MM.1S (cell line): ENCODE measurements at regions not wholly inside any gene's neighbourhood (a gene's known extent, or its start where the extent isn't known, plus 50 kb on each side); places are given as distances from the start of the nearest gene placed in this dataset.

Source experiments
- DNase-seq: peaks from one replicate; pipeline ENCODE4 v3.0.0-alpha.2; 2015
- H2AFZ ChIP-seq: fragments of 300-600 bp; sonication (generic); 2 replicates; pipeline ENCODE4 v1.6.0; 2016; ENCODE audit warnings: antibody characterized with exemption, low read length
- H3F3A ChIP-seq: fragments of 300-600 bp; sonication (generic); 2 replicates; pipeline ENCODE4 v1.6.1; 2016; ENCODE audit warnings: mild to moderate bottlenecking, antibody characterized with exemption, low read length, moderate library complexity, mixed read lengths; ENCODE audit not compliant: insufficient read depth
- H3K27ac ChIP-seq: fragments of 300-600 bp; sonication (generic); 2 replicates; pipeline ENCODE4 v1.5.1; 2016; ENCODE audit warnings: mild to moderate bottlenecking, low read length
- H3K27me3 ChIP-seq: fragments of 300-600 bp; sonication (generic); replicated peaks from 2 replicates; pipeline ENCODE4 v1.6.0; 2016; ENCODE audit warnings: low read length; ENCODE audit not compliant: insufficient read depth
- H3K36me3 ChIP-seq: fragments of 300-600 bp; sonication (generic); replicated peaks from 2 replicates; pipeline ENCODE4 v1.6.1; 2016; ENCODE audit warnings: mild to moderate bottlenecking, low read length, mixed read lengths; ENCODE audit not compliant: insufficient read depth
- H3K4me1 ChIP-seq: fragments of 300-600 bp; sonication (generic); 2 replicates; pipeline ENCODE4 v1.6.1; 2016; ENCODE audit warnings: low read length, mixed read lengths
- H3K4me2 ChIP-seq: fragments of 300-600 bp; sonication (generic); 2 replicates; pipeline ENCODE4 v1.6.0; 2016; ENCODE audit warnings: low read depth, low read length
- H3K4me3 ChIP-seq: fragments of 300-600 bp; sonication (generic); 2 replicates; pipeline ENCODE4 v1.5.1; 2016; ENCODE audit warnings: low read length, mixed read lengths
- H3K79me2 ChIP-seq: fragments of 300-600 bp; sonication (generic); 2 replicates; pipeline ENCODE4 v1.6.1; 2016; ENCODE audit warnings: mixed run types, low read length, mixed read lengths
- H3K9ac ChIP-seq: fragments of 300-600 bp; sonication (generic); 2 replicates; pipeline ENCODE4 v1.6.1; 2016; ENCODE audit warnings: low read length, mixed read lengths
- H3K9me2 ChIP-seq: fragments of 300-600 bp; sonication (generic); replicated peaks from 2 replicates; pipeline ENCODE4 v1.6.1; 2016; ENCODE audit warnings: mild to moderate bottlenecking, low read length, mixed read lengths; ENCODE audit not compliant: insufficient read depth
- H3K9me3 ChIP-seq: fragments of 300-600 bp; sonication (generic); replicated peaks from 2 replicates; pipeline ENCODE4 v1.6.1; 2016; ENCODE audit warnings: mild to moderate bottlenecking, low read length, mixed read lengths; ENCODE audit not compliant: insufficient read depth
- H4K20me1 ChIP-seq: fragments of 300-600 bp; sonication (generic); 2 replicates; pipeline ENCODE4 v1.6.1; 2016; ENCODE audit warnings: mild to moderate bottlenecking, low read length, moderate library complexity, mixed read lengths; ENCODE audit not compliant: insufficient read depth
- EZH2 ChIP-seq: fragments of 300-600 bp; sonication (generic); optimal IDR thresholded peaks from 2 replicates; pipeline ENCODE3; 2017; ENCODE audit warnings: low read depth, mild to moderate bottlenecking, antibody characterized with exemption, low read length, mixed read lengths
- EZH2phosphoT487 ChIP-seq: fragments of 300-600 bp; sonication (generic); IDR thresholded peaks from 2 replicates; pipeline ENCODE4 v1.6.1; 2018; ENCODE audit warnings: antibody characterized with exemption, low read length
- TF ChIP-seq, protein P1 (sequence below): fragments of 300-600 bp; sonication (generic); IDR thresholded peaks from 2 replicates; pipeline ENCODE4 v1.5.1; 2016; ENCODE audit warnings: antibody characterized with exemption, low read length, mixed read lengths

DNA sequence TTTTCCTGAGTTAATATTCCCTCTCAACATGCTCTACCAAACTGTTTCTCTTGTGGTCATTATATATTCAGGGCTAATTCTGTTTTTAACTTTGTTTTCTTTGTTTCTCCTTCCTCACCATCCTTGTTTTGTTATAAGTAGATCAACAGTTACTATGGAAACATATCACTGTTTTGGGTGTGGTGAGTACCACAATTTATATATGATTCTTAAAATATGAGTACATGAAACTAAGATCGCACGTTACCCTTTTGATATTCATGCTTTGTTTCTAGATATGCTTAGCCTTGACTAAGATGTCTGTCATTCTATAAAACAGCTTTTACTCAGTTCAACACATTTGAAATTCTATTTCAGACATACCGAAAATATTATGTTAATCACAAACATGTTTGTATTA, 232.3 kb upstream of the ITGA4 start:
- TF ChIP-seq, protein P1, sequence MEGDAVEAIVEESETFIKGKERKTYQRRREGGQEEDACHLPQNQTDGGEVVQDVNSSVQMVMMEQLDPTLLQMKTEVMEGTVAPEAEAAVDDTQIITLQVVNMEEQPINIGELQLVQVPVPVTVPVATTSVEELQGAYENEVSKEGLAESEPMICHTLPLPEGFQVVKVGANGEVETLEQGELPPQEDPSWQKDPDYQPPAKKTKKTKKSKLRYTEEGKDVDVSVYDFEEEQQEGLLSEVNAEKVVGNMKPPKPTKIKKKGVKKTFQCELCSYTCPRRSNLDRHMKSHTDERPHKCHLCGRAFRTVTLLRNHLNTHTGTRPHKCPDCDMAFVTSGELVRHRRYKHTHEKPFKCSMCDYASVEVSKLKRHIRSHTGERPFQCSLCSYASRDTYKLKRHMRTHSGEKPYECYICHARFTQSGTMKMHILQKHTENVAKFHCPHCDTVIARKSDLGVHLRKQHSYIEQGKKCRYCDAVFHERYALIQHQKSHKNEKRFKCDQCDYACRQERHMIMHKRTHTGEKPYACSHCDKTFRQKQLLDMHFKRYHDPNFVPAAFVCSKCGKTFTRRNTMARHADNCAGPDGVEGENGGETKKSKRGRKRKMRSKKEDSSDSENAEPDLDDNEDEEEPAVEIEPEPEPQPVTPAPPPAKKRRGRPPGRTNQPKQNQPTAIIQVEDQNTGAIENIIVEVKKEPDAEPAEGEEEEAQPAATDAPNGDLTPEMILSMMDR = no peak
- no peak for TF ChIP-seq EZH2
- no peak for TF ChIP-seq EZH2phosphoT487
- no peaks in the 10 kb centered on the region for H3K9me3 ChIP-seq
- H4K20me1 ChIP-seq = no peaks in the 10 kb centered on the region
- H3K4me3 ChIP-seq = no peak overlapping the region
- no peak overlapping the region for H2AFZ ChIP-seq
- H3K27me3 ChIP-seq = no peaks in the 10 kb centered on the region
- H3F3A ChIP-seq = no peaks in the 10 kb centered on the region
- H3K9me2 ChIP-seq = no peaks in the 10 kb centered on the region
- H3K27ac ChIP-seq = no peak overlapping the region
- H3K36me3 ChIP-seq = no peaks in the 10 kb centered on the region
- no peak for DNase-seq
- H3K79me2 ChIP-seq = no peaks in the 10 kb centered on the region
- no peak overlapping the region for H3K4me2 ChIP-seq
- no peak overlapping the region for H3K9ac ChIP-seq
- 0 out of 2 replicates have a peak, but pooled peaks cover 6% of the 10 kb centered on the region for H3K4me1 ChIP-seq

DNA sequence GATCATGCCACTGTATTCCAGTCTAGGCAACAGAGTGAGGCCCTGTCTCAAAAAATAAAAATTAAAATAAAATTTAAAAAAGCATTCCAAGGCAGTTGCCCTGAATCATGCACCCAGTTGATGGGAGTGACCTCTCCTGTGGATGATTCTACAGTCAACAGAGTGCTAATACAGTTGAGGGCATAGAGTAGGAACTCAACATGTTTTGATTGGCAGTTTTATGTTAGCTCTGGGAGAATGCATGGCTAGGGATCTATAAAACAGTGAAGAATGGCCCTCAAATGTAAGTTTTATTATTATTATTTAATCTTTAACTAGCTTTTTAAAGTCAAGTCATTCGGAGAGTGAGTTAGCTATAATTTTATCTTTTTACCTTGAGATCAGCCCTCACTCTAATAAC, 228.5 kb upstream of the ITGA4 start:
- Histone ChIP-seq H3K4me2 (no peak overlapping the region), H3K9me2 (no peaks in the 10 kb centered on the region), H3K4me3 (no peak overlapping the region), H3K79me2 (no peaks in the 10 kb centered on the region), H2AFZ (no peak overlapping the region), H4K20me1 (no peaks in the 10 kb centered on the region), H3K9me3 (no peaks in the 10 kb centered on the region), H3F3A (no peaks in the 10 kb centered on the region), H3K27ac (no peak overlapping the region), H3K4me1 (no peaks in the 10 kb centered on the region), H3K27me3 (no peaks in the 10 kb centered on the region), H3K36me3 (no peaks in the 10 kb centered on the region), H3K9ac (no peak overlapping the region)
- no peak for DNase-seq
- TF ChIP-seq EZH2phosphoT487 (no peak), EZH2 (no peak)
- TF ChIP-seq, protein P1 = no peak

DNA sequence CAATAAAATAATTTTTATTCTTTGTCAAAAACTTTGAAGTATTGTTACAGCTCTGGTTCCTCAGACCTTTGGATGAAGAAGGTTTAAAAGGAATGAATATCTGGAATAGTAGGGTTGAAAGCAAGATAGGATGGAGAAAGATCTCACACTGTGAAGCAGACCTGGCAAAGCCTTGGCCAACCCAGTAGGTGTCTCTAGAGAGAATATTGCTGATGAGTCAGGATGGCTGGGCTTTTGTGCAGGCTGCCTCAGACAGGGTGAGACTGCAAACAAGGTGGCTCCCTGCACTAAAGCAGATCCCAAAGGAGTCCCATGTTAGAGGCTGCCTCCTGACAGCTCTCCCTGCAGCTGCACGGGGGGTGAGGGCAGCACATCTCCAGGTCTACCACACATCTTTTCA, 226.0 kb upstream of the ITGA4 start:
- no peak overlapping the region for H3K9ac ChIP-seq
- no peak overlapping the region for H3K4me2 ChIP-seq
- TF ChIP-seq, protein P1 = no peak
- TF ChIP-seq EZH2phosphoT487 = no peak
- H2AFZ ChIP-seq = no peak overlapping the region
- H3K79me2 ChIP-seq = no peaks in the 10 kb centered on the region
- H4K20me1 ChIP-seq = no peaks in the 10 kb centered on the region
- H3K4me3 ChIP-seq = no peak overlapping the region
- no peak overlapping the region for H3K27ac ChIP-seq
- H3K4me1 ChIP-seq = no peaks in the 10 kb centered on the region
- H3K9me3 ChIP-seq = no peaks in the 10 kb centered on the region
- H3F3A ChIP-seq = no peaks in the 10 kb centered on the region
- no peaks in the 10 kb centered on the region for H3K27me3 ChIP-seq
- H3K9me2 ChIP-seq = no peaks in the 10 kb centered on the region
- H3K36me3 ChIP-seq = no peaks in the 10 kb centered on the region
- no peak for DNase-seq
